C4-2B (cell line): ENCODE measurements at regions not wholly inside any gene's neighbourhood (a gene's known extent, or its start where the extent isn't known, plus 50 kb on each side); places are given as distances from the start of the nearest gene placed in this dataset.

Source experiments
- ZFX ChIP-seq: fragments of 450-650 bp; IDR thresholded peaks from 2 replicates; pipeline ENCODE4 v1.6.1; 2017
- TF ChIP-seq, protein P1 (sequence below): fragments of 450-650 bp; conservative IDR thresholded peaks from 2 replicates; pipeline ENCODE4 v1.5.1; 2017; ENCODE audit warnings: mild to moderate bottlenecking

- TF ChIP-seq, protein P1, sequence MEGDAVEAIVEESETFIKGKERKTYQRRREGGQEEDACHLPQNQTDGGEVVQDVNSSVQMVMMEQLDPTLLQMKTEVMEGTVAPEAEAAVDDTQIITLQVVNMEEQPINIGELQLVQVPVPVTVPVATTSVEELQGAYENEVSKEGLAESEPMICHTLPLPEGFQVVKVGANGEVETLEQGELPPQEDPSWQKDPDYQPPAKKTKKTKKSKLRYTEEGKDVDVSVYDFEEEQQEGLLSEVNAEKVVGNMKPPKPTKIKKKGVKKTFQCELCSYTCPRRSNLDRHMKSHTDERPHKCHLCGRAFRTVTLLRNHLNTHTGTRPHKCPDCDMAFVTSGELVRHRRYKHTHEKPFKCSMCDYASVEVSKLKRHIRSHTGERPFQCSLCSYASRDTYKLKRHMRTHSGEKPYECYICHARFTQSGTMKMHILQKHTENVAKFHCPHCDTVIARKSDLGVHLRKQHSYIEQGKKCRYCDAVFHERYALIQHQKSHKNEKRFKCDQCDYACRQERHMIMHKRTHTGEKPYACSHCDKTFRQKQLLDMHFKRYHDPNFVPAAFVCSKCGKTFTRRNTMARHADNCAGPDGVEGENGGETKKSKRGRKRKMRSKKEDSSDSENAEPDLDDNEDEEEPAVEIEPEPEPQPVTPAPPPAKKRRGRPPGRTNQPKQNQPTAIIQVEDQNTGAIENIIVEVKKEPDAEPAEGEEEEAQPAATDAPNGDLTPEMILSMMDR = no peak
- TF ChIP-seq ZFX = no peak
These were observed 402.4 kb downstream of the EPHA4 start for GRCh38 chr2:221169724-221170123.
